ENCODE measurements at regions not wholly inside any gene's neighbourhood (a gene's known extent, or its start where the extent isn't known, plus 50 kb on each side); places are given as distances from the start of the nearest gene placed in this dataset.
"Not testable (repeated sequence)": the region's sequence is repeated elsewhere in the genome, so short reads cannot be mapped to it uniquely, and the experiment has no call there.

DNA sequence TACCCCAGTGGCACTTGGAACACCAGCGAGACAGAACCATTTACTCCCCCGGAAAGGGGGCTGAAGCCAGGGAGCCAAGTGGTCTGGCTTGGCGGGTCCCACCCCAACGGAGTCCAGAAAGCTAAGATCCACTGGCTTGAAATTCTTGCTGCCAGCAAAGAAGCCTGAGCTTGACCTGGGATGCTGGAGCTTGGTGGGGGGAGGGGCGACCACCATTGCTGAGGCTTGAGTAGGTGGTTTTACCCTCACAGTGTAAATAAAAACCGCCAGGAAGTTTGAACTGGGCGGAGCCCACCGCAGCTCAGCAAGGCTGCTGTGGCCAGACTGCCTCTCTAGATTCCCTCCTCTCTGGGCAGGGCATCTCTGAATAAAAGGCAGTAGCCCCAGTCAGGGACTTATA lies 62.8 kb downstream of the RPS24 start:
- H3K4me1 ChIP-seq (ENCODE audit: control insufficient read depth in 2 of 2, insufficient read depth in 2 of 2, low read length in 1 of 2); H3K36me3 ChIP-seq (ENCODE audit: control insufficient read depth in 2 of 2, insufficient read depth in 2 of 2, low read length in 1 of 2); H3K27ac ChIP-seq (ENCODE audit: low read depth in 2 of 2, low read length in 1 of 2); H3K9me3 ChIP-seq (ENCODE audit: control insufficient read depth in 2 of 2, insufficient read depth in 1 of 2, low read depth in 1 of 2, low read length in 1 of 2); H3K27me3 ChIP-seq (ENCODE audit: control insufficient read depth in 1 of 2, insufficient read depth in 2 of 2, low read length in 2 of 2); H3K4me3 ChIP-seq (ENCODE audit: low read depth in 1 of 2, low read length in 2 of 2): not testable (repeated sequence)
- 49 to 64% methylated on average over 8 of the region's 8 CpGs for WGBS, 2 donors

DNA sequence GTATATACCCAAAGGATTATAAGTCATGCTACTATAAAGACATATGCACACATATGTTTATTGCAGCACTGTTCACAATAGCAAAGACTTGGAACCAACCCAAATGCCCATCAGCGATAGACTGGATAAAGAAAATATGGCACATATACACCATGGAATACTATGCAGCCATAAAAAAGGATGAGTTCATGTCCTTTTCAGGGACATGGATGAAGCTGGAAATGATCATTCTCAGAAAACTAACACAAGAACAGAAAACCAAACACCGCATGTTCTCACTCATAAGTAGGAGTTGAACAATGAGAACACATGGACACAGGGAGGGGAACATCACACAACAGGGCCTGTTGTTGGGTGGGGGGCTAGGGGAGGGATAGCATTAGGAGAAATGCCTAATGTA lies 68.9 kb downstream of the RPS24 start:
- not testable (repeated sequence) for H3K4me1 ChIP-seq (ENCODE audit: control insufficient read depth in 2 of 2, insufficient read depth in 2 of 2, low read length in 1 of 2)
- WGBS, 2 donors: 94 to 100% methylated on average over 2 of the region's 2 CpGs

DNA sequence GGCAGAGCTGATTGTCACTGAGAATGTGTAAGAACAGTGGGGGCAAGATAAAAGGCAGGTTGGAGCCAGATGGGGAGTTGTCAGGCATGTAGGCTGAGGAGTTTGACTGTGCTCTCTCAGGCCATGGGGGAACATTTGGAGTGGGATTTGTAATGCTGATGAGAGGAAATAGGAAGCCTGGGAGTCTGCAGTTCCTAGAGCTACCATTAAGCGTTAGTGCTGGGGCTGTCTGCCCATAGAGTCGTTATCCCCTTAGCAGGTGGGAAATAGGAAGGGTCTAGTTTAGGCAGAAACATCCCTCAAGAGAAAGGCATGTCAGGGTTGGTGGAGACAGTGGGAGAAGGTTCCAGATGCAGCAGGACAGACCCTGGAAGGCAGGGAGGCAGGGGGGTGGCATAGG lies 75.5 kb downstream of the RPS24 start:
- 36 to 46% methylated on average over 2 of the region's 2 CpGs for WGBS, 2 donors
- no peak overlapping the region for H3K4me3 ChIP-seq (ENCODE audit: low read depth in 1 of 2, low read length in 2 of 2)
- H3K27me3 ChIP-seq (ENCODE audit: control insufficient read depth in 1 of 2, insufficient read depth in 2 of 2, low read length in 2 of 2): no peaks in the 10 kb centered on the region
- no peaks in the 10 kb centered on the region for H3K4me1 ChIP-seq (ENCODE audit: control insufficient read depth in 2 of 2, insufficient read depth in 2 of 2, low read length in 1 of 2)
- peaks cover 0 to 11% of the 10 kb centered on the region in 2 donors for H3K9me3 ChIP-seq (ENCODE audit: control insufficient read depth in 2 of 2, insufficient read depth in 1 of 2, low read depth in 1 of 2, low read length in 1 of 2)
- H3K27ac ChIP-seq (ENCODE audit: low read depth in 2 of 2, low read length in 1 of 2): no peak overlapping the region
- no peaks in the 10 kb centered on the region for H3K36me3 ChIP-seq (ENCODE audit: control insufficient read depth in 2 of 2, insufficient read depth in 2 of 2, low read length in 1 of 2)

More for the DNA sequence above, 68.9 kb downstream of the RPS24 start:
- H3K27ac ChIP-seq (ENCODE audit: low read depth in 2 of 2, low read length in 1 of 2); H3K36me3 ChIP-seq (ENCODE audit: control insufficient read depth in 2 of 2, insufficient read depth in 2 of 2, low read length in 1 of 2); H3K27me3 ChIP-seq (ENCODE audit: control insufficient read depth in 1 of 2, insufficient read depth in 2 of 2, low read length in 2 of 2); H3K4me3 ChIP-seq (ENCODE audit: low read depth in 1 of 2, low read length in 2 of 2): not testable (repeated sequence)
- H3K9me3 ChIP-seq (ENCODE audit: control insufficient read depth in 2 of 2, insufficient read depth in 1 of 2, low read depth in 1 of 2, low read length in 1 of 2): peaks cover 0 to 12% of the 10 kb centered on the region in 2 donors

DNA sequence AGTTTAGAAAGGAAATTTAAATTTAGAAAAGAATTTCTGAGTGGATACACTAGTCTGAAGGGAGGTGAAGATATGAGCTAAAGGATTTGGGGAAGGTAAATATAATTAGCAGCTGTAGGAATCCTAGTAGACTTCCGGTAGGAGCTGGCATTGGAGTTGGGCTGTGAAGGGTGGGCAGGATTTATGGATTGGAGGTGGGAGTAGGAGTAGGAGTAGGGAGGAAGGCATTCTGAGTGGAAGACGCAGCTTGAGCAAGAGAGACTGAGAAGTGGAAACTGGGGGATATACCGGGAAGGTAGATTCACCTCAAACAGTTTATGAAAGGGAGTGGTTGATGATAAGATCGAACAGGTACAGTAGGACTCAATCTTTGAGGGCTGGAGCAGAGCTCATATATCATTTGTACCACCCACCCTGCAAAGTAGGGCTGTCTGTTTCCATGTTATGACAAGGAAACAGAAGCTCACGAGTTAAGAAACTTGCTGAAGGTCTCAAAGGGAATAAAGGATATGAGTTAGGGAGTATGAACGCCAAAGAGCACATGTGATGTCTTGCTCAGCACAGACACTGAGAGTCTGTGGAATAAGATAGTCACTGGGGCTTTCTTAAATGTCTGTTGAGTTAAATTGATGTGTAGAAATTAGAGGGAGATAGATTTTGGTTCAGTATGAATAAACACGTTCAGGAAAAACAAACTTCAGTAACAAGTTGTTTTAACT lies 81.6 kb downstream of the RPS24 start:
- no peak overlapping the region for H3K4me3 ChIP-seq (ENCODE audit: low read depth in 1 of 2, low read length in 2 of 2)
- no peaks in the 10 kb centered on the region for H3K36me3 ChIP-seq (ENCODE audit: control insufficient read depth in 2 of 2, insufficient read depth in 2 of 2, low read length in 1 of 2)
- H3K27me3 ChIP-seq (ENCODE audit: control insufficient read depth in 1 of 2, insufficient read depth in 2 of 2, low read length in 2 of 2): no peaks in the 10 kb centered on the region
- H3K9me3 ChIP-seq (ENCODE audit: control insufficient read depth in 2 of 2, insufficient read depth in 1 of 2, low read depth in 1 of 2, low read length in 1 of 2): no peaks in the 10 kb centered on the region
- 58 to 66% methylated on average over 7 of the region's 7 CpGs for WGBS, 2 donors
- no peaks in the 10 kb centered on the region for H3K4me1 ChIP-seq (ENCODE audit: control insufficient read depth in 2 of 2, insufficient read depth in 2 of 2, low read length in 1 of 2)
- H3K27ac ChIP-seq (ENCODE audit: low read depth in 2 of 2, low read length in 1 of 2): no peak overlapping the region

DNA sequence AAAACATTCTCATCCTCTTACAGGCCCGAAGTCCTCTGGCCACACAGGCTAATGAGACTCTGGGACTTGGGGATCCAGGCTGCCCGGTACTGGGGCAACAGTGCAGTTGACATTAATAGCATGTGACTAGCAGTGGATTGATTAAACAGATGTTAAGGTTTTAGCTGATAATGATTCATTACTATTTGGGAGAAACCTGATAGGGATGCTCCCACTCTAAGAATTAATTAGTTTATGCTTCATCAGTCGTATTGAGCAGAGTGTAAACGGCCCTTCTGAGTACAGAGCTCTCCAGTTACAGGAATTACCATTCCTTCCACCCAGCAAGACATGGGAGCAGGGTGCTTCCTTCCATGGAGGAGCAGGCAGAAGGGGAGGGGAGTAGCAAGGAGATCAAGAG lies 82.7 kb downstream of the RPS24 start:
- no peaks in the 10 kb centered on the region for H3K27me3 ChIP-seq (ENCODE audit: control insufficient read depth in 1 of 2, insufficient read depth in 2 of 2, low read length in 2 of 2)
- no peaks in the 10 kb centered on the region for H3K4me1 ChIP-seq (ENCODE audit: control insufficient read depth in 2 of 2, insufficient read depth in 2 of 2, low read length in 1 of 2)
- whole genome bisulfite sequencing, 2 donors: 80 to 82% methylated on average over 4 of the region's 4 CpGs
- no peaks in the 10 kb centered on the region for H3K36me3 ChIP-seq (ENCODE audit: control insufficient read depth in 2 of 2, insufficient read depth in 2 of 2, low read length in 1 of 2)
- no peaks in the 10 kb centered on the region for H3K9me3 ChIP-seq (ENCODE audit: control insufficient read depth in 2 of 2, insufficient read depth in 1 of 2, low read depth in 1 of 2, low read length in 1 of 2)
- no peak overlapping the region for H3K4me3 ChIP-seq (ENCODE audit: low read depth in 1 of 2, low read length in 2 of 2)
- no peak overlapping the region for H3K27ac ChIP-seq (ENCODE audit: low read depth in 2 of 2, low read length in 1 of 2)

DNA sequence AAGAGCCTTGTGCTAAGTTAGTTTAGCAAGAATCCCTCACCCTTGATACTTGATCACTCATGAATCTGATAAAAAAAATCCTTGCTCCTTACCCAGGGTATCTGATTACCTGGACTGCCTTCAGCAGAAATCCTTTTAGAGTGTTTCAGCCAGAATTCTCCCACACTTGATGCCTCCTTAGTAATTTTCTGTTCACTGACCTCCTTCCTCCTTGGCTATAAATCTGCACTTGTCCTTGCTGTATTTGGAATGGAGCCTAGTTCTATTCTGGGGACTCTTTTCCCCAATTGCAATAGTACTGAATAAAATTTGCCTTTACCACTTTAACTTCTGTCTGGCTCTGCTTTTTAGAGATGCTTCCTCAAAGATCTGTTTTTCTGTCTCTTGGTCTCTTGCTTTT lies 84.9 kb downstream of the RPS24 start:
- Histone ChIP-seq H3K4me1 (ENCODE audit: control insufficient read depth in 2 of 2, insufficient read depth in 2 of 2, low read length in 1 of 2) (no peaks in the 10 kb centered on the region), H3K36me3 (ENCODE audit: control insufficient read depth in 2 of 2, insufficient read depth in 2 of 2, low read length in 1 of 2) (no peaks in the 10 kb centered on the region), H3K27ac (ENCODE audit: low read depth in 2 of 2, low read length in 1 of 2) (no peak overlapping the region), H3K27me3 (ENCODE audit: control insufficient read depth in 1 of 2, insufficient read depth in 2 of 2, low read length in 2 of 2) (no peaks in the 10 kb centered on the region), H3K4me3 (ENCODE audit: low read depth in 1 of 2, low read length in 2 of 2) (no peak overlapping the region), H3K9me3 (ENCODE audit: control insufficient read depth in 2 of 2, insufficient read depth in 1 of 2, low read depth in 1 of 2, low read length in 1 of 2) (peaks cover 0 to 4% of the 10 kb centered on the region in 2 donors)

DNA sequence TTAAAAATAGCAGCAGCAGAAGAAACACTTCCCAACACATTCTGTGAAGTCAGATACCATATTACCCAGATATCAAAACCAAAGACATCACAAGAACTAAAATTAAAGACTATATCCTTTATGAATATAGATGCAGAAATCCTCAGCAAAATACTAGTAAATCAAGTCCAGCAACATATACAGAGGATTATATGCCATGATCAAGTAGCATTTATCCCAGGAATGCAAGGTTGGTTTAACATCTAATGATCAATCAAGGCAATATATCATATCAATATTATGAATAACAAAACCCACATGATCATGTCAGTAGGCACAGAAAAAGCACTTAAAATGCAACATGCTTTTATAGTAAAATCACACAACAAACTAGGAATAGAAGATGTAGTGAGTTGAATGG lies 88.1 kb downstream of the RPS24 start:
- Histone ChIP-seq H3K4me1 (ENCODE audit: control insufficient read depth in 2 of 2, insufficient read depth in 2 of 2, low read length in 1 of 2) (no peaks in the 10 kb centered on the region), H3K4me3 (ENCODE audit: low read depth in 1 of 2, low read length in 2 of 2) (no peak overlapping the region), H3K27ac (ENCODE audit: low read depth in 2 of 2, low read length in 1 of 2) (no peak overlapping the region), H3K9me3 (ENCODE audit: control insufficient read depth in 2 of 2, insufficient read depth in 1 of 2, low read depth in 1 of 2, low read length in 1 of 2) (peaks cover 0 to 4% of the 10 kb centered on the region in 2 donors), H3K36me3 (ENCODE audit: control insufficient read depth in 2 of 2, insufficient read depth in 2 of 2, low read length in 1 of 2) (no peaks in the 10 kb centered on the region), H3K27me3 (ENCODE audit: control insufficient read depth in 1 of 2, insufficient read depth in 2 of 2, low read length in 2 of 2) (no peaks in the 10 kb centered on the region)

DNA sequence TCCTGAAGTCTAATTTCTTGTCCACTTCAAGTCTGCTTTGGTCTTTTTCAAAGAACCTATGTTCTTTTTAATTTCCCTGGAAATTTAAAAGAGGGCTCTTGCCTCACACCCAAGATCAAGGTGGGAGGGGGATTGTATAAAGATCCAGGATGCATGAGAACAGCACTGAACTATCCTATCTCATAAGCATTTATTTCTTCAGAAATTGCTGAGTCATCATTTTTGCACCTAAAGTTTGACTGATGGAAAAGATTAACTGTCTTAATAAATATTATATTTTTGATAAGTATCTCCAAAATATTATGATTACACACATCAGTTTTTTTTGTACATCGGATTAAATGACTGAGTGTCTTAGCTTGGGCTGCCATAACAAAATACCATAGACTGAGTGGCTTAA lies 90.5 kb downstream of the RPS24 start:
- 60 to 80% methylated on average over 1 of the region's 1 CpG for WGBS, 2 donors
- H3K27ac ChIP-seq (ENCODE audit: low read depth in 2 of 2, low read length in 1 of 2): no peak overlapping the region
- H3K9me3 ChIP-seq (ENCODE audit: control insufficient read depth in 2 of 2, insufficient read depth in 1 of 2, low read depth in 1 of 2, low read length in 1 of 2): peaks cover 0 to 4% of the 10 kb centered on the region in 2 donors
- H3K4me3 ChIP-seq (ENCODE audit: low read depth in 1 of 2, low read length in 2 of 2): no peak overlapping the region
- H3K4me1 ChIP-seq (ENCODE audit: control insufficient read depth in 2 of 2, insufficient read depth in 2 of 2, low read length in 1 of 2): no peaks in the 10 kb centered on the region
- H3K36me3 ChIP-seq (ENCODE audit: control insufficient read depth in 2 of 2, insufficient read depth in 2 of 2, low read length in 1 of 2): no peaks in the 10 kb centered on the region
- H3K27me3 ChIP-seq (ENCODE audit: control insufficient read depth in 1 of 2, insufficient read depth in 2 of 2, low read length in 2 of 2): no peaks in the 10 kb centered on the region

DNA sequence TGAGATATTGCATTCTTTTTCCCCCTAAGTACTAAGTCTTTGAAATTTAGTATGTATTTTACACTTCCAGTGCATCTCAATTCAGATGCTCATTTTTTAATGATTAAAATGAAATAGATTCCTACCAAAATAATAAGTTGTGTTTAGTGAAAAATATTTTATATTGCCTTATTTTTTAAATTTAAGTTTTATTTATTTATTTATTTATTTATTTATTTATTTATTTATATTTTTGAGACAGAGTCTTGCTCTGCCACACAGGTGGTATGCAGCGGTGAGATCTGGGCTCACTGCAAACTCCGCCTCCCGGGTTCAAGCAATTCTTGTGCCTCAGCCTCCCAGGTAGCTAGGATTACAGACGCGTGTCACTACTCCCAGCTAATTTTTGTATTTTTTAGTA lies 95.5 kb downstream of the RPS24 start:
- 95 to 98% methylated on average over 5 of the region's 5 CpGs for WGBS, 2 donors
- Histone ChIP-seq H3K36me3 (ENCODE audit: control insufficient read depth in 2 of 2, insufficient read depth in 2 of 2, low read length in 1 of 2) (no peaks in the 10 kb centered on the region), H3K4me1 (ENCODE audit: control insufficient read depth in 2 of 2, insufficient read depth in 2 of 2, low read length in 1 of 2) (no peaks in the 10 kb centered on the region), H3K27ac (ENCODE audit: low read depth in 2 of 2, low read length in 1 of 2) (no peak overlapping the region), H3K4me3 (ENCODE audit: low read depth in 1 of 2, low read length in 2 of 2) (no peak overlapping the region), H3K9me3 (ENCODE audit: control insufficient read depth in 2 of 2, insufficient read depth in 1 of 2, low read depth in 1 of 2, low read length in 1 of 2) (no peaks in the 10 kb centered on the region), H3K27me3 (ENCODE audit: control insufficient read depth in 1 of 2, insufficient read depth in 2 of 2, low read length in 2 of 2) (no peaks in the 10 kb centered on the region)

DNA sequence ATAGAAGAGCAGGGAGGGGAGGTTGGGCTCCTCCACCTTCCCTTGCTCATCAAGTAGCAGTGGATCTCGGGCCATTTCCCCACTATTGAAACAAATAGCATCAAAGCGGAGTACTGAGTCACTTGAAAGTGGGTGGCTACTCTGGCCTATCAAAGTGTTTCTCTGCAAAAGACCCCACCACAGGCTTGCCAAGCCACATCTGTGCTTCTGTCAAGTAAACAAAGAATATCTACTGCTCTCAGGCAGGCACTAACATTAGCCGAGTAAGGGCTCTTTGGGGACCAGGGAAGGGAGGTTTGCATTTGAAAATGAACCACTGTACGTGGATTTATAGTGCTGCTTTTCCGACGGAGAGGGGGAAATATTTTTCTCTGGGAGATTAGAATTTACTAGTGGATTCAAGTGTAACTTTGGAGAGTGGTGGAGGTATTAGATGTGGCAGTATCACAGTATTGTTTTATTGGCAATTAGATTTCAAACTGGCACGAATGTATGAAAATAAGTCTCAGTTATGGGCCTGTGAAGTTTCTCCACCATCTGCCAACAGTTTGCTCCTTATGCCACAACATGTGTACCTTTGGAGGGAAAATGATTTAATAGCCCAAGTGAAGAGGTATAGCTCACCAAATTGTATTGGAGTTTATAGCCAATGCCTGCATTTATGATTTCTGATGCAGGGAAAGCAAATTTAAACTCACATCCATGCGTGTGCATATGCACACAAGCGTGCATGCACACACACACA lies 97.5 kb downstream of the RPS24 start:
- WGBS, 2 donors: 85 to 87% methylated on average over 9 of the region's 9 CpGs
- H3K4me3 ChIP-seq (ENCODE audit: low read depth in 1 of 2, low read length in 2 of 2): no peak overlapping the region
- no peaks in the 10 kb centered on the region for H3K9me3 ChIP-seq (ENCODE audit: control insufficient read depth in 2 of 2, insufficient read depth in 1 of 2, low read depth in 1 of 2, low read length in 1 of 2)
- no peaks in the 10 kb centered on the region for H3K27me3 ChIP-seq (ENCODE audit: control insufficient read depth in 1 of 2, insufficient read depth in 2 of 2, low read length in 2 of 2)
- H3K36me3 ChIP-seq (ENCODE audit: control insufficient read depth in 2 of 2, insufficient read depth in 2 of 2, low read length in 1 of 2): no peaks in the 10 kb centered on the region
- no peaks in the 10 kb centered on the region for H3K4me1 ChIP-seq (ENCODE audit: control insufficient read depth in 2 of 2, insufficient read depth in 2 of 2, low read length in 1 of 2)
- no peak overlapping the region for H3K27ac ChIP-seq (ENCODE audit: low read depth in 2 of 2, low read length in 1 of 2)

Data from esophagus (tissue), 2 donors.